GM18511 (cell line): ENCODE measurements at regions not wholly inside any gene's neighbourhood (a gene's known extent, or its start where the extent isn't known, plus 50 kb on each side); places are given as distances from the start of the nearest gene placed in this dataset.

ENCODE experiments used
- ATAC-seq: cut with Tn5 transposase; IDR thresholded peaks from one replicate; pipeline ENCODE4 v1.9.1; 2021; ENCODE audit warnings: mild to moderate bottlenecking, moderate library complexity; ENCODE audit not compliant: unreplicated experiment

GRCh38 chr2:234308813-234309195 is 188.1 kb downstream of the ARL4C start:
- peak; percentile 97 for ATAC-seq

- ATAC-seq, result no peak
These were observed 188.6 kb downstream of the ARL4C start for GRCh38 chr2:234308073-234308812.

DNA sequence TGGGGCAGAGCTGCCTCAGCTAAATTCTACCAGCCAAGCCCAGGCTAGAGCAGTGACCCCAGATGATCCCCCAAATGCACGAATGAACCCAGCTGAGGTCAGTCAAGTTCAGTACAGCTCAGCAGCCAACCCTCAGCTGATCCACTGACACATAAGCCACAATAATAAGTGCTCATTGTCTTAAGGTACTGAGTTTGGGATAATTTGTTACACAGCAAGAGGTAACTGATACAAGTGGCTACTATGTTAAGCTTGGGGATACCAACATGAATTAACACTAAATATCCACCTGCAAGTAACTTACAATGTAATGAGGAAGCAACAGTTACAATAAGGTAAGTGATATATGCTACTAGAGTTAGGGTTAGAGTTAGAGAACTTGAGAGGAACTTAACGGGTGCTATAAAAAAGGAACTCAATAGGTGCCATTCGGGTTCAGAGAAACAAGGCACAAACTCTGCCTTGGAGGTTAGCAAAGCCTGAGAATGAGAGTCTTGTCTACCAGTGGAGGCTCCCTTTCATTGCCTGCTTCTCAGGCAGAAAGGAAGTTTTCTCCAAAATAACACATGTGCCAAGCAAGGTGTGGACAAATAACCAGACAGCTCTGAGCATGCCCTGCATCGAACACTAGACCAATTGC is 189.4 kb downstream of the ARL4C start:
- ATAC-seq, result no peak

- no peak for ATAC-seq
These were observed 190.3 kb downstream of the ARL4C start for GRCh38 chr2:234306426-234307173.

GRCh38 chr2:234305846-234306245 is 191.0 kb downstream of the ARL4C start:
- ATAC-seq, result no peak

GRCh38 chr2:234304950-234305349 is 191.9 kb downstream of the ARL4C start:
- no peak for ATAC-seq

DNA sequence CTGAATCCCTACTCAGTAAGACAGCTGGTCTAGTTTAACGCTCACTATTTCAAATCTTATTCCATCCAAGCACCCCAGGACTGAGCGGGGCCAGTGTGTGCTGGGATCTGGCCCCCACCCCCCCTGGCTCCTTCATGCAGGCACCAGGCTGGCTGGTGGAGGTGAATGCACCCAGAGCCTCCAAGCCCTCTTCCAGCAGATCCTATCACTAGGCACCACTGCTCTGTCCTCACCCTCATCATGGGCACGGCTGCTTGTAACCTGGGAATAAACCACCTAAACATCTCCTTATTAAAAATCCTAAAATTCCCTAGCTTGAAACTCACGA is 194.3 kb downstream of the ARL4C start:
- no peak for ATAC-seq

DNA sequence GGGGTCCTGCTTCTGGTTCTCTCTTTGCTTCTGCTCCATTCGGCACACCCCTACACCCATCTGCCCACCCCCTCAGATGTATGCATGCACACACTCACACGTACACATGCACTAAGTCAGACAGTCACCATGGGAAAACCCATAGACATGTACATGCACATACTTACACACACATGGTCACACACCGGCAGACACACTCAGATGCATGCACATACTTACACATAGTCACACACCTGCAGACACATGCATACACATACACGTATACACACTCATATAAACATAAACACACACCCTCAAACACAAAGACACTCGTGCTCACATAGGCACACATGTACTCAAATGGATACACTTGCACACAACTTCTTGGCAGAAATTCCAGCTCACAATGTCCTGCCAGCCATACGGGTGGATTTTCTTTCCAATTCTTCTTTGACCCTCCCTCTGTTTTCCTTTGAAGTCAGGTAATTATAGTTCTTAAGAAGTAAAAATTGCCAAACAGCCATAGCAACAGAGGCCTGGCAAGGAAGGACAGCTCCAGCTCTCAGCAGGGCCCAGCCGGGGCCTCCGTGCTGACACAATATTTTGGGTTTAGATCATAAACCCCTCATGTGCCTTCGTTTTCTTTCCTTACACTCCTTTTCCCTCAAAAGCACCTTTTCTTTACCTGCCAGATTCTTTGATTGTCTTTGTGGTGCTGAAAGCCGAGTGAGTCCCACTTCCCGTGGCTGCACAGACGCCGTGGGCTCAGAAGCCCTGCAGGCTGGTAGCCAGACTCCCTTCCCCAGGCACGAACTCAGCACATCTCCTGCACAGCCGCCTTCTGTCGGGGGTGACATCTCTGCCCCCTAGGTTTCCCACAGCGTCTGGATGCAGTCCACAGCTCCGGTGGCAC is 195.7 kb downstream of the ARL4C start:
- ATAC-seq, result no peak

DNA sequence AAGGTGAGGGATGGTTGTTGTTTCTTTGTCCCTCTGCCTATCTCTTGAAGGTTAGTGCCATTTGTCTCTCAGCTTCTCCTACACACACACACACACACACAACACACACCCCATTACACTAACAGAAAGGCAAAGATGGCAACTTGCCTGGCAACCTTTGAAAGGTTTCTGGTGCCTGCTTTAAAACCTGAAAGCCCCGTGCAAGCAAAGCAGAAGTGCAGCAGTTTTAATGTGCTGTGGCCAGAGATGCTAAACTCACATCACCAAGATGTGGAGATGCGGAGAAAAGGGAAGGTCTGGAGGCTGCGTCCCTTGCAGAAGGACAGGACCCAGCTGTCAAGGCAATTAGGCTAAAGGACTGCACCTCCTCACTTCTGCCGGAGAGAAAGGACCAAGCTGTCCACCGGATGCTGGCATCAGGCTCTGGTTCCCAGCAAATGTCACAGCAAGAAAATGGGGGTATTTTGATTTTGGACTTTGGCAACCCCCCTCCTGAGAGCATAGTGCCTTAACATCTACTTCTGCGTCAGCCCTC is 196.4 kb downstream of the ARL4C start:
- ATAC-seq, result no peak

DNA sequence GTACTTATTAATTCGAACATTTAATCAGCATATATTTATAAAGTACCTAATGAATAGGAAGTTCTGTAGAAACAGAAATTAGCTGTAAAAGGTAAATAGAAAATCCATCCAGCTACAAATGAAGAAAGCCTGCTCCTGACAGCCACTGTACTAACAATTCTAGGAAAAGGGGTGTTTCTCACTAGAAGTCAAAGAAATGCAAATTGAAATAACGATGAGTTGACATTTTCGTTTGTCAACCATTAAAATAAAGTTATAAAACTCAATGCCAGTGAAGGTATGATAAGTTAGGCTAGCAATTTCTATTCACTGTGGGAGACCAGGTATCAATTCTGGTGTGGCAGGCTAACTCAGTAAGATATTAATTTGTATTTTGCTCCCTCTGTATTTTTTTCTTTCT is 198.0 kb downstream of the ARL4C start:
- ATAC-seq, result no peak

DNA sequence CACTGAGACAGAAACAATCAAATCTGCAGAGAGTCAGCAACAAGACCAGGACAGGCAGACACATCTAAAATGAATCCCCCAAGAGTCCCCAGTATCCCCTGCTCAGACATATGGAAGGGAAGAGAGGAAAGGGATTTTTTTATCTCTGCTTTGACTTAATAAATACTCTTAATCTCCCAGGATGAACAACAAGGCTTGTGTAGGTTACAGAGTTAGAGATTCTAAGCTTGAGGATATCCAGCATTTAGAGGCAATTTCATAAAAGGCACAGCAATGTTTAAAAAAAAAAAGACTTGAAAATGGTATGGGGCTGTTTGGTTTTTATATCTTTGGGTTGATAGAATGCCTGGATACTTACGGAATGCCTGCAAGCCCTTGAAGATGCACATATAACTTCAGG is 199.9 kb downstream of the ARL4C start:
- ATAC-seq, result no peak

- no peak for ATAC-seq
These were observed 202.9 kb downstream of the ARL4C start for GRCh38 chr2:234293973-234294372.

- peak; percentile 14 for ATAC-seq
These were observed 204.0 kb downstream of the ARL4C start for GRCh38 chr2:234292962-234293243.

DNA sequence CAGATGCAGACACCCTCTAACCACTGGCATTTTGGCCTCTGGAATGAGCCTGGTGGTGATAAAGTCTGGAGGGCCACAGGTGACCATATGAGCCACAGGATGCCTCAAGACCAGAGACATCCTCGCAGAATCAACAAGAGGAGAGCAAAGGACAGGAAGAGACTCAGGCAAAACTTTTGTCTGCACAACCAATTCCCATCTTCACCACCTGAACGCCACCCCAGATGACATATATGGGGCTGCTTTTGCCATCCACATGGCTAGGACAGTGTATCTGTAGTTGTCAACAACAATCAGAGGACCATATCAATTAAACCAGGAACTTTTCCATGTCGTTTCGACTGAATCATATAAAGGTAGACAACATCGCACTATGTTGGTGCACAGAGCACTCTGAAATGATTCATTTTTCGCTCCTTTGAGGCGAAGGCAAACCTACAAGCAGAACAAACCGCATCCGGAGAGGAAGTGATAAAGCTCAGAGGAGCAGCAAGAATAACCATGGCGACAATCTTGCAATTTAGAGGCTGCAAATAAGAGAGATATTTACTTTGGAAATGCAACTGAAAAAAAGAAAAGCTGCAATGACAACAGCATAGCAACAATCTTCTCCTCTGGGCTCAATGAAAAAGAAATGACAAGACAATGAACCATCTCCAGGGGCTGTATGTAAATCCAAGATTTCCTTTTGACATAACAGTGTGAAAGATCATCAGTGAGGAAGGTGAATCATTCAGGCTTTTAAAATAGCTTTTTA is 204.5 kb downstream of the ARL4C start:
- peak; percentile 72 for ATAC-seq

DNA sequence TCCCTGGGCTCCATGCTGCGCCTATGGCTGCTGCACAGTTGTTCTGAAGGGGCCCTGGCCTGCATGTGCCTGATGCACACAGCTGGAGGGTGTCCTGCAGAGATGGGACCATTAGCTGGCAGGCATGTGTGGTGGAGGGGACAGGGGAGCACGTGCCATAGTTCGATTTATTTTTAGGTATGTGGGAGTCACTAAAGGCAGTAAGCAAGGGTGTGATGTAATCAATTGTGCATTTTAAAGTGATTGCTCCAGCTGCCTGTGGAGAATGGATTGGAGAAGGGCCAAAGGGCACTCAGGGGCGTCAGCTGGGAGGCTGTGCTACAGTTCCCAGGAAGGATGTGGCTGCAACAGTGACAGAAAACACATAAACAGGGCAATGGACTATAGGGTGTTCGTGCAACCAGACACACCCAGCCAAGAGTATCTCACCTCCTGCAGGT is 205.1 kb downstream of the ARL4C start:
- peak; percentile 26 for ATAC-seq

GRCh38 chr2:234290671-234291070 is 206.2 kb downstream of the ARL4C start:
- peak; percentile 59 for ATAC-seq

GRCh38 chr2:234289834-234290590 is 206.9 kb downstream of the ARL4C start:
- no peak for ATAC-seq

DNA sequence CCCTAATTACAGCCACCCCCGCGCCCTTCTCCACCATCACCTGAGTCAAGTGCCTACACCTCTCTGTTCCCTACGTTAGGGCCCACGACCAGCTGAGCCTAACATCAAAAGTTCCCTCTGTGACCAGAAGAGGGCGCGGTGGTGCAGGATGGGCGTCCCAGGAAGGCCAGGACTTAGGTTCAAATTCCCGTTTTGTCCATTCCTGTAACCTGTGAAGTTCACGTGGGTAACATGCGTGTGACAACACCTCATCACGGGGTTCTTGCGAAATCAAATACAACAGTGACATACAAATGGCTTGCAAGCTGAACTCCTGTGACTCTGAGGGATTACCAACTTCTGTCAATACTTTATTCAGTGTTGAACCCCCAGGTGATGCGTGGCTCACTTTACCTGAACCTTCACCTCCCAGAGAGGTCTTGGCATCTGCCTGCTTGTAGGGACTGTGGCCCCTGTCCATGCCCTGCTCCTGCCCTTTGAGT is 207.9 kb downstream of the ARL4C start:
- ATAC-seq, result no peak

DNA sequence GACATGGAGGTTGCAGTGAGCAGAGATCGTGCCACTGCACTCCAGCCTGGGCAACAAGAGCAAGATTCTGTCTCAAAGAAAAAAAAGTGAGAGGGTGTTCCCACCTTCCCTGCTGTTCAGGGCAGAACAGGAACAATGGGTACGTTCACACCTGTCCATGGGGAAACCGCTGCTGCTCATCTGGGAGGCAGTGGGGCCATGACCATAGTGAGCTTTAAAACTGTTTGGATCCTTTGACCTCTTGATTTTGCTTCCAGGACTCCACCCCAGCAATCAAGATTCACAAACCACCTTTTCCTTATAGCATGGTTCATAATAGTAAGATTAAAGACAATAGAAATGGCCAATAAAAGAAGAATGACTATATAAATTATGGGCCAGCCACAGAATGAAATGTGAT is 209.2 kb downstream of the ARL4C start:
- ATAC-seq, result no peak
